ENCODE measurements at regions not wholly inside any gene's neighbourhood (a gene's known extent, or its start where the extent isn't known, plus 50 kb on each side); places are given as distances from the start of the nearest gene placed in this dataset.
"Not testable (repeated sequence)": the region's sequence is repeated elsewhere in the genome, so short reads cannot be mapped to it uniquely, and the experiment has no call there.

GRCh38 chr10:28769091-28769604, 91.8 kb downstream of the BAMBI start:
- Mint-ChIP-seq H3K27me3 (peaks cover 0 to 4% (median 0%) of the 10 kb centered on the region in 3 donors), H3K9me3 (peaks cover 0 to 6% (median 1%) of the 10 kb centered on the region in 7 donors), H3K27ac (no peak overlapping the region), H3K4me3 (no peak overlapping the region), H3K4me1 (no peaks in the 10 kb centered on the region), H3K36me3 (no peaks in the 10 kb centered on the region)
- DNase-seq = no peak
- ATAC-seq (ENCODE audit: low read depth in 2 of 2) = no peak

GRCh38 chr10:28771580-28772090, 94.3 kb downstream of the BAMBI start:
- not testable (repeated sequence) for H3K27me3 Mint-ChIP-seq; H3K4me1 Mint-ChIP-seq; H3K36me3 Mint-ChIP-seq; DNase-seq; H3K27ac Mint-ChIP-seq; H3K4me3 Mint-ChIP-seq; ATAC-seq (ENCODE audit: low read depth in 2 of 2); H3K9me3 Mint-ChIP-seq

- peaks cover 0 to 7% (median 0%) of the 10 kb centered on the region in 3 donors for H3K27me3 Mint-ChIP-seq
- peaks cover 0 to 8% (median 5%) of the 10 kb centered on the region in 7 donors for H3K9me3 Mint-ChIP-seq
- DNase-seq = no peak
- no peak overlapping the region for H3K27ac Mint-ChIP-seq
- H3K36me3 Mint-ChIP-seq = no peaks in the 10 kb centered on the region
- no peak for ATAC-seq (ENCODE audit: low read depth in 2 of 2)
- no peaks in the 10 kb centered on the region for H3K4me1 Mint-ChIP-seq
- H3K4me3 Mint-ChIP-seq = no peak overlapping the region
Observed at GRCh38 chr10:28774051-28774995, 97.0 kb downstream of the BAMBI start.

GRCh38 chr10:28775773-28776172, 98.5 kb downstream of the BAMBI start:
- no peak for DNase-seq
- peaks cover 0 to 8% (median 4%) of the 10 kb centered on the region in 7 donors for H3K9me3 Mint-ChIP-seq
- H3K4me3 Mint-ChIP-seq = no peak overlapping the region
- H3K4me1 Mint-ChIP-seq = no peaks in the 10 kb centered on the region
- H3K27ac Mint-ChIP-seq = no peak overlapping the region
- ATAC-seq (ENCODE audit: low read depth in 2 of 2) = no peak
- peaks cover 0 to 7% (median 0%) of the 10 kb centered on the region in 3 donors for H3K27me3 Mint-ChIP-seq
- H3K36me3 Mint-ChIP-seq = no peaks in the 10 kb centered on the region

- no peak overlapping the region for H3K27ac Mint-ChIP-seq
- H3K9me3 Mint-ChIP-seq = peaks cover 0 to 8% (median 2%) of the 10 kb centered on the region in 7 donors
- DNase-seq = no peak
- no peak overlapping the region for H3K4me3 Mint-ChIP-seq
- no peaks in the 10 kb centered on the region for H3K4me1 Mint-ChIP-seq
- no peak for ATAC-seq (ENCODE audit: low read depth in 2 of 2)
- H3K36me3 Mint-ChIP-seq = no peaks in the 10 kb centered on the region
- H3K27me3 Mint-ChIP-seq = peaks cover 0 to 7% (median 0%) of the 10 kb centered on the region in 3 donors
Observed at GRCh38 chr10:28776519-28776918, 99.2 kb downstream of the BAMBI start.

- Mint-ChIP-seq H3K9me3 (peaks cover 0 to 8% (median 2%) of the 10 kb centered on the region in 7 donors), H3K4me1 (no peaks in the 10 kb centered on the region), H3K27ac (no peak overlapping the region), H3K36me3 (no peaks in the 10 kb centered on the region), H3K4me3 (no peak overlapping the region), H3K27me3 (peaks cover 0 to 7% (median 0%) of the 10 kb centered on the region in 3 donors)
- ATAC-seq (ENCODE audit: low read depth in 2 of 2) (no peak), DNase-seq (no peak)
Observed at GRCh38 chr10:28777911-28778310, 100.6 kb downstream of the BAMBI start.

GRCh38 chr10:28778524-28778923, 101.2 kb downstream of the BAMBI start:
- Mint-ChIP-seq H3K4me1 (no peaks in the 10 kb centered on the region), H3K27ac (no peak overlapping the region), H3K36me3 (no peaks in the 10 kb centered on the region), H3K9me3 (peaks cover 0 to 8% (median 2%) of the 10 kb centered on the region in 7 donors), H3K4me3 (no peak overlapping the region), H3K27me3 (peaks cover 0 to 7% (median 0%) of the 10 kb centered on the region in 3 donors)
- DNase-seq (no peak), ATAC-seq (ENCODE audit: low read depth in 2 of 2) (no peak)

GRCh38 chr10:28781296-28781695, 104.0 kb downstream of the BAMBI start:
- Mint-ChIP-seq H3K27ac (no peak overlapping the region), H3K9me3 (no peaks in the 10 kb centered on the region), H3K36me3 (no peaks in the 10 kb centered on the region), H3K27me3 (peaks cover 0 to 9% (median 5%) of the 10 kb centered on the region in 3 donors), H3K4me3 (no peak overlapping the region), H3K4me1 (no peaks in the 10 kb centered on the region)
- DNase-seq = no peak
- no peak for ATAC-seq (ENCODE audit: low read depth in 2 of 2)

- ATAC-seq (ENCODE audit: low read depth in 2 of 2) (no peak), DNase-seq (no peak)
- H3K9me3 Mint-ChIP-seq = no peaks in the 10 kb centered on the region
- peaks cover under 1 to 10% (median 5%) of the 10 kb centered on the region in 3 donors for H3K27me3 Mint-ChIP-seq
- H3K36me3 Mint-ChIP-seq = no peaks in the 10 kb centered on the region
- no peak overlapping the region for H3K27ac Mint-ChIP-seq
- H3K4me1 Mint-ChIP-seq = no peaks in the 10 kb centered on the region
- H3K4me3 Mint-ChIP-seq = no peak overlapping the region
Observed at GRCh38 chr10:28783087-28783486, 105.8 kb downstream of the BAMBI start.

- no peak for DNase-seq
- H3K27ac Mint-ChIP-seq = no peak overlapping the region
- no peaks in the 10 kb centered on the region for H3K36me3 Mint-ChIP-seq
- no peak for ATAC-seq (ENCODE audit: low read depth in 2 of 2)
- no peak overlapping the region for H3K4me3 Mint-ChIP-seq
- H3K27me3 Mint-ChIP-seq = peaks cover 8 to 26% (median 11%) of the 10 kb centered on the region in 3 donors
- H3K4me1 Mint-ChIP-seq = no peaks in the 10 kb centered on the region
- no peaks in the 10 kb centered on the region for H3K9me3 Mint-ChIP-seq
Observed at GRCh38 chr10:28785018-28785417, 107.7 kb downstream of the BAMBI start.

- ATAC-seq (ENCODE audit: low read depth in 2 of 2) (no peak), DNase-seq (no peak)
- H3K27me3 Mint-ChIP-seq = peaks cover 8 to 31% (median 17%) of the 10 kb centered on the region in 3 donors
- H3K27ac Mint-ChIP-seq = peak overlapping the region in 1 of 6 donors; percentile 44
- peaks cover 0 to 2% (median 0%) of the 10 kb centered on the region in 7 donors for H3K9me3 Mint-ChIP-seq
- H3K4me1 Mint-ChIP-seq = no peaks in the 10 kb centered on the region
- H3K36me3 Mint-ChIP-seq = no peaks in the 10 kb centered on the region
- no peak overlapping the region for H3K4me3 Mint-ChIP-seq
Observed at GRCh38 chr10:28788252-28788651, 110.9 kb downstream of the BAMBI start.

GRCh38 chr10:28788762-28789161, 111.4 kb downstream of the BAMBI start:
- peaks cover 8 to 31% (median 17%) of the 10 kb centered on the region in 3 donors for H3K27me3 Mint-ChIP-seq
- ATAC-seq (ENCODE audit: low read depth in 2 of 2) = no peak
- no peak overlapping the region for H3K4me3 Mint-ChIP-seq
- peak overlapping the region in 1 of 6 donors; percentile 21 for H3K27ac Mint-ChIP-seq
- no peaks in the 10 kb centered on the region for H3K36me3 Mint-ChIP-seq
- H3K4me1 Mint-ChIP-seq = no peaks in the 10 kb centered on the region
- H3K9me3 Mint-ChIP-seq = peaks cover 0 to 2% (median 0%) of the 10 kb centered on the region in 7 donors
- no peak for DNase-seq

GRCh38 chr10:28790146-28790545, 112.8 kb downstream of the BAMBI start:
- Mint-ChIP-seq H3K4me1 (no peaks in the 10 kb centered on the region), H3K4me3 (no peak overlapping the region), H3K36me3 (no peaks in the 10 kb centered on the region), H3K27ac (no peak overlapping the region), H3K9me3 (peaks cover 0 to 2% (median 0%) of the 10 kb centered on the region in 7 donors), H3K27me3 (peaks cover 8 to 27% (median 15%) of the 10 kb centered on the region in 3 donors)
- no peak for DNase-seq
- ATAC-seq (ENCODE audit: low read depth in 2 of 2) = no peak

GRCh38 chr10:28793482-28793881, 116.2 kb downstream of the BAMBI start:
- no peak overlapping the region for H3K4me3 Mint-ChIP-seq
- ATAC-seq (ENCODE audit: low read depth in 2 of 2) (no peak), DNase-seq (no peak)
- H3K27me3 Mint-ChIP-seq = peaks cover 4 to 17% (median 8%) of the 10 kb centered on the region in 3 donors
- H3K36me3 Mint-ChIP-seq = no peaks in the 10 kb centered on the region
- H3K9me3 Mint-ChIP-seq = peaks cover 0 to 5% (median 3%) of the 10 kb centered on the region in 7 donors
- H3K4me1 Mint-ChIP-seq = no peaks in the 10 kb centered on the region
- H3K27ac Mint-ChIP-seq = no peak overlapping the region

All from naive B cell (primary cell).